ENCODE measurements at regions not wholly inside any gene's neighbourhood (a gene's known extent, or its start where the extent isn't known, plus 50 kb on each side); places are given as distances from the start of the nearest gene placed in this dataset.

GRCh38 chr1:38667626-38668025, 191.9 kb downstream of the RRAGC start:
- TF ChIP-seq POLR2A (IDR thresholded peaks at IDR 0.05) = no peak
- no peak for TF ChIP-seq CTCF (IDR thresholded peaks at IDR 0.05 in 8 of 11, conservative IDR thresholded peaks at IDR 0.05 in 3 of 11)
- no peak for TF ChIP-seq POLR2AphosphoS5 (IDR thresholded peaks at IDR 0.05)
- no peak overlapping the region for H3K27ac ChIP-seq
- H3K4me3 ChIP-seq = no peak overlapping the region
- no peak for DNase-seq
- peaks cover 0 to 9% (median 6%) of the 10 kb centered on the region in 8 donors for H3K9me3 ChIP-seq
- 62 to 78% (median 66%) methylated on average over 4 of the region's 4 CpGs for WGBS, 5 donors
- intact Hi-C loops (cut with DNase I; ENCODE audit: low total_unique reads) = no loop called here
- H3K4me1 ChIP-seq = no peaks in the 10 kb centered on the region
- no peaks in the 10 kb centered on the region for H3K36me3 ChIP-seq
- H3K27me3 ChIP-seq (replicated peaks in 1 of 7) = peaks cover 0 to 47% (median 0%) of the 10 kb centered on the region in 7 donors

GRCh38 chr1:38662126-38662525, 197.4 kb downstream of the RRAGC start:
- Histone ChIP-seq H3K4me1 (no peaks in the 10 kb centered on the region), H3K9me3 (peaks cover 0 to 21% (median 14%) of the 10 kb centered on the region in 8 donors), H3K4me3 (no peak overlapping the region), H3K36me3 (no peaks in the 10 kb centered on the region), H3K27ac (no peak overlapping the region), H3K27me3 (replicated peaks in 1 of 7) (peaks cover 0 to 61% (median 0%) of the 10 kb centered on the region in 7 donors)
- intact Hi-C loops (cut with DNase I; ENCODE audit: low total_unique reads) = no loop called here
- WGBS, 5 donors = 69 to 73% (median 73%) methylated on average over 7 of the region's 7 CpGs
- DNase-seq = no peak
- TF ChIP-seq CTCF (IDR thresholded peaks at IDR 0.05 in 8 of 11, conservative IDR thresholded peaks at IDR 0.05 in 3 of 11) (no peak), POLR2A (IDR thresholded peaks at IDR 0.05) (no peak)

- no peak for TF ChIP-seq POLR2AphosphoS5 (IDR thresholded peaks at IDR 0.05)
- WGBS, 5 donors = 59 to 85% (median 72%) methylated on average over 1 of the region's 1 CpG
- H3K4me1 ChIP-seq = no peaks in the 10 kb centered on the region
- no peak overlapping the region for H3K27ac ChIP-seq
- H3K9me3 ChIP-seq = peaks cover 0 to 13% (median 7%) of the 10 kb centered on the region in 8 donors
- H3K4me3 ChIP-seq = no peak overlapping the region
- intact Hi-C loops (cut with DNase I; ENCODE audit: low total_unique reads) = no loop called here
- H3K27me3 ChIP-seq (replicated peaks in 1 of 7) = peaks cover 0 to 64% (median 0%) of the 10 kb centered on the region in 7 donors
- H3K36me3 ChIP-seq = no peaks in the 10 kb centered on the region
- no peak for DNase-seq
These were observed 200.7 kb downstream of the RRAGC start for GRCh38 chr1:38658883-38659282.

GRCh38 chr1:38657873-38658272, 201.7 kb downstream of the RRAGC start:
- TF ChIP-seq POLR2A (IDR thresholded peaks at IDR 0.05) (no peak), POLR2AphosphoS5 (IDR thresholded peaks at IDR 0.05) (no peak), CTCF (IDR thresholded peaks at IDR 0.05 in 8 of 11, conservative IDR thresholded peaks at IDR 0.05 in 3 of 11) (no peak)
- whole genome bisulfite sequencing, 5 donors = 85 to 95% (median 92%) methylated on average over 2 of the region's 2 CpGs
- intact Hi-C loops (cut with DNase I; ENCODE audit: low total_unique reads) = no loop called here
- peaks cover 0 to 13% (median 7%) of the 10 kb centered on the region in 8 donors for H3K9me3 ChIP-seq
- H3K4me1 ChIP-seq = no peaks in the 10 kb centered on the region
- H3K4me3 ChIP-seq = no peak overlapping the region
- DNase-seq = no peak
- H3K27ac ChIP-seq = no peak overlapping the region
- H3K27me3 ChIP-seq (replicated peaks in 1 of 7) = peaks cover 0 to 54% (median 0%) of the 10 kb centered on the region in 7 donors
- H3K36me3 ChIP-seq = no peaks in the 10 kb centered on the region

Data from spleen (tissue), 11 donors.